K562 (cell line): ENCODE measurements at regions not wholly inside any gene's neighbourhood (a gene's known extent, or its start where the extent isn't known, plus 50 kb on each side); places are given as distances from the start of the nearest gene placed in this dataset.

ENCODE experiments used
- ATAC-seq: fragments of 200-7000 bp; cut with Tn5 transposase; 3 replicates; pipeline ENCODE4 v1.9.1; 2020; ENCODE audit warnings: moderate library complexity
- BruUV-seq: library from RNA; stranded (reverse); fragments of 400-500 nt; replicated peaks from 2 replicates; lab custom pipeline; 2021; lab: Mats Ljungman, UMichigan
- CTCF ChIA-PET: fragments of 300-600 bp; formaldehyde crosslinking; extraction: SDS; loops from one replicate; lab custom pipeline; 2021; ENCODE audit warnings: low intra/inter-chr PET ratio; lab: Yijun Ruan, JAX
- POLR2A ChIA-PET: fragments of 300-600, 350-650 bp; sonication (Branson Sonifier 250); formaldehyde crosslinking; extraction: SDS; loops from one replicate; lab custom pipeline; 2021; ENCODE audit warnings: antibody characterized with exemption, inconsistent platforms; lab: Yijun Ruan, JAX
- DNase-seq, 4 experiments: peaks; one replicate each; pipeline versions ENCODE4 v3.0.0 to v3.0.0-alpha.2; 2011 to 2018; ENCODE audit warnings: low spot score in 3 of 4, mixed read lengths in 3 of 4; ENCODE audit errors: extremely low read depth in 1 of 4
- FAIRE-seq: peaks from 2 replicates; lab custom pipeline; 2011; peaks lifted over from hg19 to GRCh38; lab: Jason Lieb, UNC
- H2AFZ ChIP-seq: 2 replicates; pipeline ENCODE4 v1.6.0; 2011; ENCODE audit warnings: low read depth, low read length, control low read depth, inconsistent platforms
- H3K27ac ChIP-seq: fragments of 200-600 bp; 3 replicates; pipeline ENCODE4 v1.8.0; 2011; ENCODE audit warnings: low read depth, mild to moderate bottlenecking, control low read depth, inconsistent platforms, low read length, moderate library complexity, mixed read lengths; ENCODE audit errors: extremely low read depth
- H3K27me3 ChIP-seq, 2 experiments: fragments of 300-600 bp in 1 of 2; 2 replicates in 1 of 2; 3 replicates in 1 of 2; pipeline versions ENCODE4 v1.6.0 to v1.8.0; 2011; ENCODE audit warnings: inconsistent platforms in 2 of 2, low read length in 2 of 2, mild to moderate bottlenecking in 1 of 2, mixed read lengths in 1 of 2, moderate library complexity in 1 of 2; ENCODE audit not compliant: control insufficient read depth in 2 of 2, insufficient read depth in 2 of 2
- H3K36me3 ChIP-seq: fragments of 300-600 bp; 3 replicates; pipeline ENCODE4 v1.8.0; 2011; ENCODE audit warnings: mild to moderate bottlenecking, low read length, inconsistent platforms; ENCODE audit not compliant: control insufficient read depth, insufficient read depth
- H3K4me1 ChIP-seq, 2 experiments: fragments of 200-600 bp in 1 of 2; replicated peaks in 1 of 2; 2 replicates in 1 of 2; 3 replicates in 1 of 2; pipeline versions ENCODE4 v1.5.1 to v1.8.0; 2011; ENCODE audit warnings: inconsistent platforms in 2 of 2, low read length in 2 of 2, mild to moderate bottlenecking in 1 of 2, mixed read lengths in 1 of 2, moderate library complexity in 1 of 2; ENCODE audit not compliant: control insufficient read depth in 2 of 2, insufficient read depth in 2 of 2
- H3K4me2 ChIP-seq: 2 replicates; pipeline ENCODE4 v1.6.1; 2011; ENCODE audit warnings: low read length, control low read depth, inconsistent platforms, mixed read lengths; ENCODE audit not compliant: insufficient read depth
- H3K4me3 ChIP-seq: fragments of 200-600 bp; sonication (generic), shearing (Covaris generic); 2 replicates; pipeline ENCODE4 v1.5.1; 2016; ENCODE audit warnings: control low read depth, inconsistent platforms
- H3K79me2 ChIP-seq: fragments of 200-600 bp; 3 replicates; pipeline ENCODE4 v1.8.0; 2011; ENCODE audit warnings: low read length, inconsistent platforms; ENCODE audit not compliant: control insufficient read depth, insufficient read depth
- H3K9ac ChIP-seq, 2 experiments: 2 replicates each; pipeline versions ENCODE4 v1.6.0 to v1.6.1; 2011; ENCODE audit warnings: low read depth in 2 of 2, low read length in 2 of 2, control low read depth in 1 of 2, inconsistent platforms in 1 of 2, mild to moderate bottlenecking in 1 of 2, mixed read lengths in 1 of 2; ENCODE audit not compliant: insufficient read depth in 1 of 2
- H3K9me1 ChIP-seq: one replicate; pipeline ENCODE4 v1.6.0; 2011; ENCODE audit warnings: inconsistent platforms, mild to moderate bottlenecking, low read length, moderate library complexity; ENCODE audit not compliant: control insufficient read depth, insufficient read depth
- H3K9me3 ChIP-seq: replicated peaks from 2 replicates; pipeline ENCODE4 v1.5.1; 2011; ENCODE audit warnings: low read depth, low read length, inconsistent platforms; ENCODE audit not compliant: control insufficient read depth, insufficient read depth
- H4K20me1 ChIP-seq: replicated peaks from 2 replicates; pipeline ENCODE4 v1.6.1; 2011; ENCODE audit warnings: low read length, inconsistent platforms, mixed read lengths; ENCODE audit not compliant: control insufficient read depth, insufficient read depth
- C11orf30 ChIP-seq: fragments of 450-650 bp; IDR thresholded peaks from 2 replicates; pipeline ENCODE4 v1.6.1; 2016; ENCODE audit warnings: low read depth, mild to moderate bottlenecking
- HIVEP1 ChIP-seq: fragments of 250-450 bp; sonication (Bioruptor Pico); IDR thresholded peaks from 2 replicates; pipeline ENCODE4 v1.4.0; 2020; ENCODE audit warnings: mild to moderate bottlenecking
- RFX5 ChIP-seq: IDR thresholded peaks from 2 replicates; pipeline ENCODE4 v1.6.1; 2011; ENCODE audit warnings: low read depth, mild to moderate bottlenecking, improper control_type of control experiment, low read length
- SLC30A9 ChIP-seq: fragments of 250-450 bp; sonication (Bioruptor Pico); IDR thresholded peaks from 2 replicates; pipeline ENCODE4 v1.8.0; 2022; ENCODE audit warnings: mild to moderate bottlenecking, moderate library complexity
- ZNF133 ChIP-seq: fragments of 250-450 bp; sonication (Bioruptor Pico); IDR thresholded peaks from 2 replicates; pipeline ENCODE4 v1.4.0; 2020; ENCODE audit warnings: mild to moderate bottlenecking
- WGBS: fragments of 100-300 bp; shearing (Covaris generic); methylation state at CpG from one replicate; pipeline ENCODE4 v1.1.6; 2016; ENCODE audit warnings: low coverage, mixed read lengths; ENCODE audit not compliant: insufficient coverage; ENCODE audit errors: missing lambda C conversion rate; 5-methylcytosine and 5-hydroxymethylcytosine counted together
- in situ Hi-C: fragments of 300-500 bp; cut with MboI; formaldehyde crosslinking; loops from 4 replicates; pipeline ENCODE4 v1.15.0; 2018; ENCODE audit warnings: inconsistent platforms, mixed read lengths
- intact Hi-C: fragments of 100-400 bp; cut with micrococcal nuclease; formaldehyde crosslinking; loops from 2 replicates; pipeline ENCODE4 v1.14.2; 2022
- TF ChIP-seq, protein P1 (sequence below): fragments of 200-800 bp; sonication (Bioruptor generic); IDR thresholded peaks from 2 replicates; pipeline ENCODE4 v1.6.1; 2017; ENCODE audit warnings: missing genetic modification characterization, missing compliant biosample characterization
- TF ChIP-seq, protein P2 (sequence below): fragments of 150-350 bp; conservative IDR thresholded peaks from 2 replicates; pipeline ENCODE4 v1.6.1; 2014; ENCODE audit warnings: low read length
- TF ChIP-seq, protein P3 (sequence below): fragments of 450-650 bp; IDR thresholded peaks from 2 replicates; pipeline ENCODE4 v1.6.1; 2016

DNA sequence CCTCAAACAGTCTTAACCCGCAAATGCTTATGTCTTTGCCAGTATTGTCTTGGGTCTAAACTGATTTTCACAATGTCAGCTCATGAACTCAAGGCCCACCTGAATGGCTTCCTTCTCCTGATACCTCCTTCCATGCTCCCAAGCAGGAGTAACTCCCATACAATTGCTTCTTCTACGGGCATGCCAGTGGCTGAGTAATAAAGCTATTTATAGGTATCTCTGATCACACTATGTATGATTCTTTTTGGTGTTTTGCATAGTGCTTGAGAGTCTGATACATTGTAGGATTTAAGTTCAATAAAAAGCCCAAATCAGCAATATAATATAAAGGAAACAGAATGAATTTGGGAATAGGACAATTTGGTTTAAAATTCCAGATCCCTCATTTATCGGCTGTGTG is 235.0 kb upstream of the DCN start:
- no TSS peak for BruUV-seq
- ChIA-PET POLR2A (no interaction called here), CTCF (no interaction called here)
- Histone ChIP-seq H3K27me3 (no peaks in the 10 kb centered on the region), H4K20me1 (no peaks in the 10 kb centered on the region), H3K9me1 (no peaks in the 10 kb centered on the region), H3K4me2 (no peak overlapping the region), H3K27ac (no peak overlapping the region), H3K36me3 (no peaks in the 10 kb centered on the region), H2AFZ (no peak overlapping the region), H3K9ac (no peak overlapping the region), H3K9me3 (no peaks in the 10 kb centered on the region), H3K79me2 (no peaks in the 10 kb centered on the region), H3K4me3 (no peak overlapping the region), H3K4me1 (peaks cover 0 to 4% of the 10 kb centered on the region in 2 experiments; a peak in 1 of 5 replicates)
- FAIRE-seq (no peak), DNase-seq (no peak), ATAC-seq (no peak)
- WGBS, result 63% methylated on average over 3 of the region's 3 CpGs
- TF ChIP-seq, protein P1, sequence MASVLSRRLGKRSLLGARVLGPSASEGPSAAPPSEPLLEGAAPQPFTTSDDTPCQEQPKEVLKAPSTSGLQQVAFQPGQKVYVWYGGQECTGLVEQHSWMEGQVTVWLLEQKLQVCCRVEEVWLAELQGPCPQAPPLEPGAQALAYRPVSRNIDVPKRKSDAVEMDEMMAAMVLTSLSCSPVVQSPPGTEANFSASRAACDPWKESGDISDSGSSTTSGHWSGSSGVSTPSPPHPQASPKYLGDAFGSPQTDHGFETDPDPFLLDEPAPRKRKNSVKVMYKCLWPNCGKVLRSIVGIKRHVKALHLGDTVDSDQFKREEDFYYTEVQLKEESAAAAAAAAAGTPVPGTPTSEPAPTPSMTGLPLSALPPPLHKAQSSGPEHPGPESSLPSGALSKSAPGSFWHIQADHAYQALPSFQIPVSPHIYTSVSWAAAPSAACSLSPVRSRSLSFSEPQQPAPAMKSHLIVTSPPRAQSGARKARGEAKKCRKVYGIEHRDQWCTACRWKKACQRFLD (CRISPR knock-in tag), result no peak
- TF ChIP-seq C11orf30 (no peak), RFX5 (no peak), HIVEP1 (no peak), ZNF133 (no peak), SLC30A9 (no peak)
- TF ChIP-seq, protein P2, sequence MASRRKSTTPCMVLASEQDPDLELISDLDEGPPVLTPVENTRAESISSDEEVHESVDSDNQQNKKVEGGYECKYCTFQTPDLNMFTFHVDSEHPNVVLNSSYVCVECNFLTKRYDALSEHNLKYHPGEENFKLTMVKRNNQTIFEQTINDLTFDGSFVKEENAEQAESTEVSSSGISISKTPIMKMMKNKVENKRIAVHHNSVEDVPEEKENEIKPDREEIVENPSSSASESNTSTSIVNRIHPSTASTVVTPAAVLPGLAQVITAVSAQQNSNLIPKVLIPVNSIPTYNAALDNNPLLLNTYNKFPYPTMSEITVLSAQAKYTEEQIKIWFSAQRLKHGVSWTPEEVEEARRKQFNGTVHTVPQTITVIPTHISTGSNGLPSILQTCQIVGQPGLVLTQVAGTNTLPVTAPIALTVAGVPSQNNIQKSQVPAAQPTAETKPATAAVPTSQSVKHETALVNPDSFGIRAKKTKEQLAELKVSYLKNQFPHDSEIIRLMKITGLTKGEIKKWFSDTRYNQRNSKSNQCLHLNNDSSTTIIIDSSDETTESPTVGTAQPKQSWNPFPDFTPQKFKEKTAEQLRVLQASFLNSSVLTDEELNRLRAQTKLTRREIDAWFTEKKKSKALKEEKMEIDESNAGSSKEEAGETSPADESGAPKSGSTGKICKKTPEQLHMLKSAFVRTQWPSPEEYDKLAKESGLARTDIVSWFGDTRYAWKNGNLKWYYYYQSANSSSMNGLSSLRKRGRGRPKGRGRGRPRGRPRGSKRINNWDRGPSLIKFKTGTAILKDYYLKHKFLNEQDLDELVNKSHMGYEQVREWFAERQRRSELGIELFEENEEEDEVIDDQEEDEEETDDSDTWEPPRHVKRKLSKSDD, result no peak
- TF ChIP-seq, protein P3, sequence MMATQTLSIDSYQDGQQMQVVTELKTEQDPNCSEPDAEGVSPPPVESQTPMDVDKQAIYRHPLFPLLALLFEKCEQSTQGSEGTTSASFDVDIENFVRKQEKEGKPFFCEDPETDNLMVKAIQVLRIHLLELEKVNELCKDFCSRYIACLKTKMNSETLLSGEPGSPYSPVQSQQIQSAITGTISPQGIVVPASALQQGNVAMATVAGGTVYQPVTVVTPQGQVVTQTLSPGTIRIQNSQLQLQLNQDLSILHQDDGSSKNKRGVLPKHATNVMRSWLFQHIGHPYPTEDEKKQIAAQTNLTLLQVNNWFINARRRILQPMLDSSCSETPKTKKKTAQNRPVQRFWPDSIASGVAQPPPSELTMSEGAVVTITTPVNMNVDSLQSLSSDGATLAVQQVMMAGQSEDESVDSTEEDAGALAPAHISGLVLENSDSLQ, result no peak
- intact Hi-C loops, result no loop called here
- in situ Hi-C loops, result no loop called here
